ENCODE measurements at regions not wholly inside any gene's neighbourhood (a gene's known extent, or its start where the extent isn't known, plus 50 kb on each side); places are given as distances from the start of the nearest gene placed in this dataset.

DNA sequence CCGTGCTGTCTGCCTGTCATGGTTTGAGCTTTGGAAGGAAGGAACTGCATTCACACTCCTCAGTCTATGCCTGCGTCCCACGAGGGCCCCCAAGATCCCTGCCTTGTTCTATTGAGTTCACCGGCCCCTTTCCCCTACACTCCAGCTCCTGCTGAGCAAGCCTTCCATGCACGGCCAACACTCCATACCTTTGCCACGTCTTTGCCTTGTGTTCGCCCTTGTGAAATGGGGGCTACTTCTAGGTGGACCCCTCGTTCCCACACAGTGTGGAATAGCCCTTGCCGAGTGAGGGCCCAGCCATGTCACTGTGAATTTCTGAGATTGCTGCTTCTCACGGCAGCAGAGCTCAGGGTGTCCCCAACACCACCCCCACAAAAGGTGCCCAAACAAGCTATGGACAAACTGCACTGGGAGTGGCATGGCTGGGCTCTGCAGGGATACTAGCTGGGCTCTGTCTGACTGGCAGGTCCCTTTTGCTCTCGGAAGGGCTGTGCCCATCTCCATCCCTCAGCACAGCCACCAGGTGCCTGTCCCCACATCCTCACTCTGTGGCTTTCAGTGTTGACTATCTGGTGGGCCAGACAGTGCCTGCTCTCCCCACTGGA lies 67.9 kb upstream of the ADAMTS2 start:
- TF ChIP-seq, protein P1, sequence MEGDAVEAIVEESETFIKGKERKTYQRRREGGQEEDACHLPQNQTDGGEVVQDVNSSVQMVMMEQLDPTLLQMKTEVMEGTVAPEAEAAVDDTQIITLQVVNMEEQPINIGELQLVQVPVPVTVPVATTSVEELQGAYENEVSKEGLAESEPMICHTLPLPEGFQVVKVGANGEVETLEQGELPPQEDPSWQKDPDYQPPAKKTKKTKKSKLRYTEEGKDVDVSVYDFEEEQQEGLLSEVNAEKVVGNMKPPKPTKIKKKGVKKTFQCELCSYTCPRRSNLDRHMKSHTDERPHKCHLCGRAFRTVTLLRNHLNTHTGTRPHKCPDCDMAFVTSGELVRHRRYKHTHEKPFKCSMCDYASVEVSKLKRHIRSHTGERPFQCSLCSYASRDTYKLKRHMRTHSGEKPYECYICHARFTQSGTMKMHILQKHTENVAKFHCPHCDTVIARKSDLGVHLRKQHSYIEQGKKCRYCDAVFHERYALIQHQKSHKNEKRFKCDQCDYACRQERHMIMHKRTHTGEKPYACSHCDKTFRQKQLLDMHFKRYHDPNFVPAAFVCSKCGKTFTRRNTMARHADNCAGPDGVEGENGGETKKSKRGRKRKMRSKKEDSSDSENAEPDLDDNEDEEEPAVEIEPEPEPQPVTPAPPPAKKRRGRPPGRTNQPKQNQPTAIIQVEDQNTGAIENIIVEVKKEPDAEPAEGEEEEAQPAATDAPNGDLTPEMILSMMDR (IDR thresholded peaks at IDR 0.05) = no peak
- TF ChIP-seq POLR2A (IDR thresholded peaks at IDR 0.05) = no peak
